ENCODE measurements at regions not wholly inside any gene's neighbourhood (a gene's known extent, or its start where the extent isn't known, plus 50 kb on each side); places are given as distances from the start of the nearest gene placed in this dataset.

DNA sequence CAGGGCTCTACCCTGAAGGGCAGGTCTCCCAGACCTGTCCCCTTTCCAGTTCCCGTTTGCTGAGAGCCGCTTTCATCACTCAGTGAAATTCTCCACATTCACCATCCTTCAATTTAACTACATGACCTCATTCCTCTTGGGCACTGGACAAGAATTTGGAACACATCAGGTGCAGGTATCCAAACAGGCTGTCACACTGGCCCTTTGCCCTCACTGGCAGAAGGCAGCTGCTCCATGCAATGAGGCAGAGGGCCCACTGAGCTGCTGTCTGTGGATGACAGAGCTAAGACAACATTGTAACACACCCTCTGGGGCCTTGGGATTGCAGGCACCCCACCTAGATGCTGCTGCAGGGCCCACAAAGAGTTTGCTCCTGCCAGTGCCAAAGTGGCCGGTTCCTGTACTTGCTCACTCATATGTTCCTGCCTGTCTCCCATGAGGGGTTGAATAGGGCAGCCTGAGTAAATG lies 55.1 kb downstream of the ACTL7B start:
- no peak for FAIRE-seq
- H3K27me3 Mint-ChIP-seq (ENCODE audit: low read depth, unreplicated experiment), result peaks cover 13% of the 10 kb centered on the region

DNA sequence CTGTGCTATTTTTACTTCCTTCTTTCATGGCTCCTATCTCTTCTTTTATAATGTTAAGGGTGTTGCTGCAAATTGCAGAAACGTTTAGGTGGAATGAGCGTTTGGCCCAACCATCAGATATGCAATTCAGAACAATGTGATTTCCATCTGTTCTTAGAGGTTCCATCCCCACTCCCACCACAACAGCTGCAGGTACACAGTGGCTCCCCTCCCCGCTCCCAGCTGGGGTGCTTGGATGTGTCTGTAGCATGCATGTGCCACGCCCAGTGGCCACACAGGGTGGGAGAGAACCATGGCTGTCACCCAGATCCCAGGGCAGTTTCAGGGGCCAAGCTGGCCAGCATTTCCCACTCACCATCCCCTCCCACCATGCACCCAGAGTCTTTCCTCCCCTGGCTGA lies 62.2 kb downstream of the ACTL7B start:
- no peaks in the 10 kb centered on the region for H3K27me3 ChIP-seq (ENCODE audit: insufficient read depth, low read length)
- peaks cover 16% of the 10 kb centered on the region for H3K27me3 Mint-ChIP-seq (ENCODE audit: low read depth, unreplicated experiment)
- no peak overlapping the region for H3K4me3 Mint-ChIP-seq (ENCODE audit: unreplicated experiment)
- FAIRE-seq, result no peak
- no peaks in the 10 kb centered on the region for H3K36me3 ChIP-seq (ENCODE audit: insufficient read depth, low read length)
- no peak overlapping the region for H3K4me3 ChIP-seq (ENCODE audit: insufficient read depth, low read depth, low read length)
- no peaks in the 10 kb centered on the region for H4K20me1 ChIP-seq (ENCODE audit: insufficient read depth, low read length)
- H3K36me3 Mint-ChIP-seq (ENCODE audit: low read depth, unreplicated experiment), result no peaks in the 10 kb centered on the region
- H3K9ac ChIP-seq (ENCODE audit: low read length), result no peak overlapping the region
- no peaks in the 10 kb centered on the region for H3K4me1 Mint-ChIP-seq (ENCODE audit: low read depth, unreplicated experiment)
- H3K27ac Mint-ChIP-seq (ENCODE audit: unreplicated experiment), result no peak overlapping the region
- no peaks in the 10 kb centered on the region for H3K4me1 ChIP-seq (ENCODE audit: insufficient read depth, low read length)
- H2AFZ ChIP-seq (ENCODE audit: low read depth, low read length), result no peak overlapping the region
- H3K27ac ChIP-seq (ENCODE audit: low read depth, low read length), result no peak overlapping the region
- no peak for DNase-seq (ENCODE audit: low read depth)
- TF ChIP-seq, protein P1, sequence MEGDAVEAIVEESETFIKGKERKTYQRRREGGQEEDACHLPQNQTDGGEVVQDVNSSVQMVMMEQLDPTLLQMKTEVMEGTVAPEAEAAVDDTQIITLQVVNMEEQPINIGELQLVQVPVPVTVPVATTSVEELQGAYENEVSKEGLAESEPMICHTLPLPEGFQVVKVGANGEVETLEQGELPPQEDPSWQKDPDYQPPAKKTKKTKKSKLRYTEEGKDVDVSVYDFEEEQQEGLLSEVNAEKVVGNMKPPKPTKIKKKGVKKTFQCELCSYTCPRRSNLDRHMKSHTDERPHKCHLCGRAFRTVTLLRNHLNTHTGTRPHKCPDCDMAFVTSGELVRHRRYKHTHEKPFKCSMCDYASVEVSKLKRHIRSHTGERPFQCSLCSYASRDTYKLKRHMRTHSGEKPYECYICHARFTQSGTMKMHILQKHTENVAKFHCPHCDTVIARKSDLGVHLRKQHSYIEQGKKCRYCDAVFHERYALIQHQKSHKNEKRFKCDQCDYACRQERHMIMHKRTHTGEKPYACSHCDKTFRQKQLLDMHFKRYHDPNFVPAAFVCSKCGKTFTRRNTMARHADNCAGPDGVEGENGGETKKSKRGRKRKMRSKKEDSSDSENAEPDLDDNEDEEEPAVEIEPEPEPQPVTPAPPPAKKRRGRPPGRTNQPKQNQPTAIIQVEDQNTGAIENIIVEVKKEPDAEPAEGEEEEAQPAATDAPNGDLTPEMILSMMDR (IDR thresholded peaks at IDR 0.05; ENCODE audit: insufficient read depth, low read depth, low read length), result no peak
- no peak for TF ChIP-seq EZH2 (IDR thresholded peaks at IDR 0.05; ENCODE audit: insufficient read depth, low read length)
- no peak overlapping the region for H3K4me2 ChIP-seq (ENCODE audit: low read length)
- peaks cover 16% of the 10 kb centered on the region for H3K9me3 Mint-ChIP-seq (ENCODE audit: unreplicated experiment)
- no peaks in the 10 kb centered on the region for H3K9me3 ChIP-seq (ENCODE audit: insufficient read depth, low read depth, low read length)
- no peaks in the 10 kb centered on the region for H3K79me2 ChIP-seq (ENCODE audit: insufficient read depth, low read length)

More for the DNA sequence above, 55.1 kb downstream of the ACTL7B start:
- H3K4me3 Mint-ChIP-seq (ENCODE audit: unreplicated experiment), result no peak overlapping the region
- no peak overlapping the region for H3K27ac ChIP-seq (ENCODE audit: low read depth, low read length)
- H3K79me2 ChIP-seq (ENCODE audit: insufficient read depth, low read length), result no peaks in the 10 kb centered on the region
- H3K4me2 ChIP-seq (ENCODE audit: low read length), result no peak overlapping the region
- DNase-seq (ENCODE audit: low read depth), result no peak
- H3K9me3 ChIP-seq (ENCODE audit: insufficient read depth, low read depth, low read length), result no peaks in the 10 kb centered on the region
- no peaks in the 10 kb centered on the region for H3K9me3 Mint-ChIP-seq (ENCODE audit: unreplicated experiment)
- no peaks in the 10 kb centered on the region for H3K4me1 Mint-ChIP-seq (ENCODE audit: low read depth, unreplicated experiment)
- H3K27me3 ChIP-seq (ENCODE audit: insufficient read depth, low read length), result peaks cover 2% of the 10 kb centered on the region
- H3K36me3 Mint-ChIP-seq (ENCODE audit: low read depth, unreplicated experiment), result no peaks in the 10 kb centered on the region
- TF ChIP-seq, protein P1 (IDR thresholded peaks at IDR 0.05; ENCODE audit: insufficient read depth, low read depth, low read length), result no peak
- no peak for TF ChIP-seq EZH2 (IDR thresholded peaks at IDR 0.05; ENCODE audit: insufficient read depth, low read length)
- no peak overlapping the region for H3K27ac Mint-ChIP-seq (ENCODE audit: unreplicated experiment)
- no peak overlapping the region for H2AFZ ChIP-seq (ENCODE audit: low read depth, low read length)
- H4K20me1 ChIP-seq (ENCODE audit: insufficient read depth, low read length), result no peaks in the 10 kb centered on the region
- no peaks in the 10 kb centered on the region for H3K4me1 ChIP-seq (ENCODE audit: insufficient read depth, low read length)
- H3K4me3 ChIP-seq (ENCODE audit: insufficient read depth, low read depth, low read length), result no peak overlapping the region
- H3K36me3 ChIP-seq (ENCODE audit: insufficient read depth, low read length), result no peaks in the 10 kb centered on the region
- H3K9ac ChIP-seq (ENCODE audit: low read length), result no peak overlapping the region

DNA sequence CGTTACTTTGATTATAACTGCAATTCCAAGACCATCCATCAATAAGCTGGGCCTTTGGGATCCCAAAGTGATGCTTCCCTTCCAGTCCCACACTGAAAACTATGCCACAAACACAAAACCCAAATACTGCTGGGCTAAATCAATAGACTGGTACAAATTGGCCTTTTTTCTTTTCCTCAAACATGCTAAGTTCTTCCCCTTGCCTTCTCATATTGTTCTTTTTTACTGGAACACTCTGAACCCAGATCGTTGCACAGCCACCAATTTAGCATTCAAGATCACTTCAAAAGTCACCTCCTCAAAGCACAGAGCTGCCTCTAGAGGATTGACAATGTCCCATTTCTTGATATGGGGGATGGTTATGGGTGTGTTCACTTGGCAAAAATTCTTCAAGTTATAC lies 66.0 kb downstream of the ACTL7B start:
- Histone ChIP-seq H2AFZ (ENCODE audit: low read depth, low read length) (no peak overlapping the region), H3K4me3 (ENCODE audit: insufficient read depth, low read depth, low read length) (no peak overlapping the region), H3K9ac (ENCODE audit: low read length) (no peak overlapping the region), H4K20me1 (ENCODE audit: insufficient read depth, low read length) (no peaks in the 10 kb centered on the region), H3K27me3 (ENCODE audit: insufficient read depth, low read length) (no peaks in the 10 kb centered on the region), H3K79me2 (ENCODE audit: insufficient read depth, low read length) (no peaks in the 10 kb centered on the region), H3K4me2 (ENCODE audit: low read length) (no peak overlapping the region), H3K4me1 (ENCODE audit: insufficient read depth, low read length) (peaks cover 15% of the 10 kb centered on the region), H3K27ac (ENCODE audit: low read depth, low read length) (no peak overlapping the region), H3K9me3 (ENCODE audit: insufficient read depth, low read depth, low read length) (no peaks in the 10 kb centered on the region), H3K36me3 (ENCODE audit: insufficient read depth, low read length) (no peaks in the 10 kb centered on the region)
- Mint-ChIP-seq H3K27me3 (ENCODE audit: low read depth, unreplicated experiment) (peaks cover 5% of the 10 kb centered on the region), H3K9me3 (ENCODE audit: unreplicated experiment) (peaks cover 14% of the 10 kb centered on the region), H3K4me1 (ENCODE audit: low read depth, unreplicated experiment) (peaks cover 26% of the 10 kb centered on the region), H3K27ac (ENCODE audit: unreplicated experiment) (no peak overlapping the region), H3K4me3 (ENCODE audit: unreplicated experiment) (no peak overlapping the region), H3K36me3 (ENCODE audit: low read depth, unreplicated experiment) (no peaks in the 10 kb centered on the region)
- DNase-seq (ENCODE audit: low read depth) (no peak), FAIRE-seq (no peak)
- no peak for TF ChIP-seq EZH2 (IDR thresholded peaks at IDR 0.05; ENCODE audit: insufficient read depth, low read length)
- TF ChIP-seq, protein P1 (IDR thresholded peaks at IDR 0.05; ENCODE audit: insufficient read depth, low read depth, low read length), result no peak

Data from astrocyte (in vitro differentiated cells and primary cell).